ENCODE measurements at regions not wholly inside any gene's neighbourhood (a gene's known extent, or its start where the extent isn't known, plus 50 kb on each side); places are given as distances from the start of the nearest gene placed in this dataset.

- H3K27me3 ChIP-seq (ENCODE audit: insufficient read depth, poor library complexity, severe bottlenecking) = no peaks in the 10 kb centered on the region
- no peak for DNase-seq (ENCODE audit: low read depth in 1 of 2, low spot score in 1 of 2)
- H3K27ac ChIP-seq (replicated peaks) = no peak overlapping the region
- no peak overlapping the region for H3K4me3 ChIP-seq (replicated peaks; ENCODE audit: insufficient read depth, low read length)
- TF ChIP-seq CTCF (IDR thresholded peaks at IDR 0.05; ENCODE audit: insufficient read depth, low read length) = no peak
These were observed 1348.4 kb upstream of the B3GALT2 start for GRCh38 chr1:194534784-194535183.

- Histone ChIP-seq H3K4me3 (replicated peaks; ENCODE audit: insufficient read depth, low read length) (no peak overlapping the region), H3K27me3 (ENCODE audit: insufficient read depth, poor library complexity, severe bottlenecking) (no peaks in the 10 kb centered on the region), H3K27ac (replicated peaks) (no peak overlapping the region)
- DNase-seq (ENCODE audit: low read depth in 1 of 2, low spot score in 1 of 2) = no peak
- no peak for TF ChIP-seq POLR2AphosphoS5 (IDR thresholded peaks at IDR 0.05; ENCODE audit: low read depth)
- no peak for TF ChIP-seq SPI1 (IDR thresholded peaks at IDR 0.05; ENCODE audit: borderline replicate concordance, low read depth)
- no peak for TF ChIP-seq GABPA (IDR thresholded peaks at IDR 0.05; ENCODE audit: low read depth)
- no peak for TF ChIP-seq REST (IDR thresholded peaks at IDR 0.05; ENCODE audit: insufficient replicate concordance, low read depth)
- TF ChIP-seq CTCF (IDR thresholded peaks at IDR 0.05; ENCODE audit: insufficient read depth, low read length) = no peak
These were observed 1347.2 kb upstream of the B3GALT2 start for GRCh38 chr1:194533641-194534040.

- Histone ChIP-seq H3K27me3 (ENCODE audit: insufficient read depth, poor library complexity, severe bottlenecking) (no peaks in the 10 kb centered on the region), H3K27ac (replicated peaks) (no peak overlapping the region), H3K4me3 (replicated peaks; ENCODE audit: insufficient read depth, low read length) (no peak overlapping the region)
- no peak for DNase-seq (ENCODE audit: low read depth in 1 of 2, low spot score in 1 of 2)
- TF ChIP-seq CTCF (IDR thresholded peaks at IDR 0.05; ENCODE audit: insufficient read depth, low read length) = no peak
- TF ChIP-seq POLR2AphosphoS5 (IDR thresholded peaks at IDR 0.05; ENCODE audit: low read depth) = no peak
- no peak for TF ChIP-seq SPI1 (IDR thresholded peaks at IDR 0.05; ENCODE audit: borderline replicate concordance, low read depth)
- no peak for TF ChIP-seq GABPA (IDR thresholded peaks at IDR 0.05; ENCODE audit: low read depth)
- TF ChIP-seq REST (IDR thresholded peaks at IDR 0.05; ENCODE audit: insufficient replicate concordance, low read depth) = no peak
These were observed 1331.2 kb upstream of the B3GALT2 start for GRCh38 chr1:194517567-194517966.

- no peak for DNase-seq (ENCODE audit: low read depth in 1 of 2, low spot score in 1 of 2)
- H3K27me3 ChIP-seq (ENCODE audit: insufficient read depth, poor library complexity, severe bottlenecking) = no peaks in the 10 kb centered on the region
These were observed 1329.5 kb upstream of the B3GALT2 start for GRCh38 chr1:194515916-194516315.

More at GRCh38 chr1:194515916-194516315, 1329.5 kb upstream of the B3GALT2 start:
- Histone ChIP-seq H3K27ac (replicated peaks) (no peak overlapping the region), H3K4me3 (replicated peaks; ENCODE audit: insufficient read depth, low read length) (no peak overlapping the region)
- TF ChIP-seq GABPA (IDR thresholded peaks at IDR 0.05; ENCODE audit: low read depth) (no peak), CTCF (IDR thresholded peaks at IDR 0.05; ENCODE audit: insufficient read depth, low read length) (no peak), REST (IDR thresholded peaks at IDR 0.05; ENCODE audit: insufficient replicate concordance, low read depth) (no peak), POLR2AphosphoS5 (IDR thresholded peaks at IDR 0.05; ENCODE audit: low read depth) (no peak), SPI1 (IDR thresholded peaks at IDR 0.05; ENCODE audit: borderline replicate concordance, low read depth) (no peak)

All from HL-60 (cell line).